Erythroblast (primary cell): ENCODE measurements at regions not wholly inside any gene's neighbourhood (a gene's known extent, or its start where the extent isn't known, plus 50 kb on each side); places are given as distances from the start of the nearest gene placed in this dataset.

Experiments used
- GATA1 ChIP-seq: IDR thresholded peaks from 2 replicates; pipeline ENCODE4 v1.6.1; 2011; ENCODE audit warnings: low read depth, mild to moderate bottlenecking, control low read depth, low read length, moderate library complexity
- POLR2A ChIP-seq: IDR thresholded peaks from 2 replicates; pipeline ENCODE4 v1.6.1; 2011; ENCODE audit warnings: mild to moderate bottlenecking, low read length

DNA sequence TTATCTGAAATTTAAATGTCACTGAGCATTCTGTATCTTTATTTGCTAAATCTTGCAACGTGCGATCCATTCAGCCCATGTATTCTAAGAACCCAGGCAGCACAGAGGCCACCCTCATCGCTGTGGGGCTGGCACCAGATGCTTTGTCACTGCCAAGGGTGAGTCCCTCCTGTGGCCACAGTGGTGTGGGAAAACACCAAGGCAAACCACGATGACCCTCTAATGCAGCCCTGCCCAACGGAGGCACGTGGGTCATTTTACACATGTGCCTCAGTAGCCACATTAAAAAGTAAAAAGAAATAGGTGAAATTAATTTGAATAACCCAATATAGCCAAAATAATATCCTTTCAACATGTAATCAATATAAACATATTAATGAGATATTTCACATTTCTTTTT lies 221.7 kb downstream of the UNC5CL start:
- TF ChIP-seq POLR2A = no peak
- TF ChIP-seq GATA1 = no peak
